GM18868 (cell line): ENCODE measurements at regions not wholly inside any gene's neighbourhood (a gene's known extent, or its start where the extent isn't known, plus 50 kb on each side); places are given as distances from the start of the nearest gene placed in this dataset.

Source experiments
- ATAC-seq: cut with Tn5 transposase; IDR thresholded peaks from one replicate; pipeline ENCODE4 v1.9.1; 2021; ENCODE audit warnings: mild to moderate bottlenecking, moderate library complexity; ENCODE audit not compliant: unreplicated experiment

DNA sequence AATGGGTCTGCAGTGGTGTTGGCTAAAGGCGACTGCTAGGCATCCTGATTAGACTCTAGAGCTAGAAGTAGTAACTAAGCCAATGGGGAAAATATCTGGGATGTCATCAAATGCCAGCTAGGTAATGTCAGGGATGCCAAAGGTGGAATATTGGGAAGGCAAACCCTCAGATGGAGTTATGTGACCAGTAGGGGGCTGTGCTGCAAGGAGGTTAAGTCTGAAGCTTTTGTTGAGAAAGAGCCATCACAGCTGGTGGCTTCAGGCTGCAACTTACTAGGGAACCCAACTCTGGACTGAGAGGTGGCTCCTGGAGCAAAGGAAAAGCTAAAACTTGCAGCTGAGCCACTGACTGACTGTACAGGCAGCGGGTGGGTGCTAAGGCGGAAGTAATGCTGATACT is 576.9 kb upstream of the GHITM start:
- no peak for ATAC-seq

DNA sequence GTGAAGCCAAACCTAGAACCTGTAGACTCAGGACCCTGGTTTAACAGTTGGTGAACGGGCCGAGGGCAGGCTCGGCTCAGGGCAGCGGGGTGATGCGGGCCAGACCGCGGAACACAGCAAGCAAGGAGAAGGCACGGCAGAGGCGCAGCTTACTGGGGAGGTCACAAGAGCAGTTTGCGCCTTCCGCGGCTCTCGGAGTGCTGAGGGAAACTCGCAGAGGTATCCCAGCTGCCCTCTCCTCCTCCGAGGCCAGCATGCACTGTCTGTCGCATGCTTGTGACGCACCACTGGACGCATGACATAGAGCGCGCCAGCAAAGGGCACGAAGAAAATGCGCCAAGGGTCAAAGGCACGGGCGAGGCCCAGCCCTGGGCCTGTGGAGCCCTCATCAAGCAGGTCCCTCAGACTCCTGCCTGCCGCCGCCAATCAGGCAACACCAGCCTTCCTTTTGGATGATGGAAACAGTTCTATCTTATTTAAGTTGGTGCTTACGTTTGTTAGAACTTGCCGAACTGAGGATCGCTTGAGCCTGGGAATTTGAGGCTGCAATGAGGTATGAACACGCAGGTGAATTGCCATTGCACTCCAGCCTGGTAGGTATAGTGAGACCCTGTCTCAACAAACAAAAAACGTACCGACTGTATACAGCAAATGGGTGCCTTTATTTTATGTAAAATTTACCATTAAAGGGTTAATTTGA is 574.3 kb upstream of the GHITM start:
- ATAC-seq, result no peak

DNA sequence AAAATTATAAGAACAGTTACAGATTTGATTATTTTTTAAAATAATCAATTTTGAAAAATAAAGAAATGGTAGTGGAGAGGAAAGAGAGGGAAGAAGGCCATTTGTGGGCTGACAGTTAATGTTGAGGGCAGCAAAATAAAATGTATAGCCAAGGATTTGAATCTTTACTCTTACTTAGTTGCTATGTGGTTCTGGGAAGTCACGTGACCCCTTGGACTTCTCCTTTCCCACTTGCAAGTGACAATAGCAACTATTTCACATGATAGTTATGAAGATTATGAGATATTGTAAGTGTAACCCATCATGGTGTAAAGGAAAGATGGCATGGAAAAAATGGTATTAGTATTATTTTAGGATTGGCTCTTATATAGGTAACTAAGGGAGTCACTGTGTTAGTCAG is 567.3 kb upstream of the GHITM start:
- no peak for ATAC-seq

DNA sequence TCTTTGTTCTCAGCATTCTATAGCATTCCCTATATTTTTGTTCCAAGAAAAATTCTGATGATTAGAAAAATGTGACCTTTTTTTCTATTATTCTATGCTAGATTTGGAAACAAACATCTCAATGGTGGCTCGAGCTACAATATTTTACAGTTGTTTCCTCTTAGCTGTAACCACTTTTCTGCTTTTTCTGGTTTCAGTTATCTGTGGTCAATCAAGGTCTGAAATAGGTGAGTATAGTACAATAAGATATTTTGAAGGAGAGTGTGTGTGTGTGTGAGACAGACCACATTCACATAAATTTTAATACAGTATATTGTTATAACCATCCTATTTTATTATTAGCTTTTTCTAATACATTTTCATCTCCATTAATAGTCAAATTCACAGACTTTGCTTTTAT is 564.5 kb upstream of the GHITM start:
- ATAC-seq, result no peak

DNA sequence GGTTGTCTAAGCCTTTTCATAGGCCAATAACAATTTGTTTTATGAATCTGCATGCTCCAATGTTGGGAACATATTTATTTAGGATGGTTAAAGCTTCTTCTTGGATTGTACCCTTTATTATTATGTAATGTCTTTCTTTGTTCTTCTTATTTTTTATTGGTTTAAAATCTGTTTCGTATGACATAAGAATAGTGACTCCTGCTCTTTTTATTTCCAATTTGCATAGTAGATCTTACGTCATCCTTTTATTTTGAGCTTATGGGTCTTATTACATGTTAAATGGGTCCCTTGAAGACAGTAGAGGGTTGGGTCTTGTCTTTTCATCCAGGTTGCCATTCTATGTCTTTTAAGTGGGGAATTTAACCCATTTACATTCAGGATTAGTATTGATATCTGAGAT is 561.9 kb upstream of the GHITM start:
- no peak for ATAC-seq

DNA sequence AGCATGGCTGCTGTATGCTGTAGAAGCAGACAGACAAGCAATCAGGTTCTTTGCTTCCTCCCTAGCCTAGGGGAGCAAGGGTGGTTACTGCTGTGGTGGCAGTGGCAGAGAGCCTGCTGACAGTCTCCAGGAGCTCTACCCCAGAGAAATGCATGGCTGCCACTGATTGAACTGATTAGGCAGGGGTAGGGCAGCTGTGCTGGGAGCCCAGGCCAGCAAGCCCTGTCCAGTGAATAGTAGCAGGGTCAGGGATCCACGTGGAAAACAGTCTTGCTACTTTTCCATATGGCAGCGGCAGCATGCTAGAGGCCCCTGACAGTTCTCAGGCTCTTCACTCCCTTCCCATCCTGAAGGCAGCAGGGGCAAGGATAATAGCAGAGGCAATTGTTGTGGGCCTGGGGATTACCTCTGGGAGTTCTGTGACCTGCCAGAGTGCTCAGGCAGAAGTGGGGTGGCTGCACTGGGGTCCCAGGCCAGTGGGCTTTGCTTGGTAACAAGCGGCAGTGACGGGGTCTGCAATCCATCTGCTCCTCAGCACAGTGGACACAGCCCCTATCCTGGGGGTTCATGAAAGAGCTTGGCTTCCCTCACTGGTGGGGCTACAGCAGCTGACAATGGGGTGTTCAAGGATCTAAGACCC is 558.8 kb upstream of the GHITM start:
- no peak for ATAC-seq

DNA sequence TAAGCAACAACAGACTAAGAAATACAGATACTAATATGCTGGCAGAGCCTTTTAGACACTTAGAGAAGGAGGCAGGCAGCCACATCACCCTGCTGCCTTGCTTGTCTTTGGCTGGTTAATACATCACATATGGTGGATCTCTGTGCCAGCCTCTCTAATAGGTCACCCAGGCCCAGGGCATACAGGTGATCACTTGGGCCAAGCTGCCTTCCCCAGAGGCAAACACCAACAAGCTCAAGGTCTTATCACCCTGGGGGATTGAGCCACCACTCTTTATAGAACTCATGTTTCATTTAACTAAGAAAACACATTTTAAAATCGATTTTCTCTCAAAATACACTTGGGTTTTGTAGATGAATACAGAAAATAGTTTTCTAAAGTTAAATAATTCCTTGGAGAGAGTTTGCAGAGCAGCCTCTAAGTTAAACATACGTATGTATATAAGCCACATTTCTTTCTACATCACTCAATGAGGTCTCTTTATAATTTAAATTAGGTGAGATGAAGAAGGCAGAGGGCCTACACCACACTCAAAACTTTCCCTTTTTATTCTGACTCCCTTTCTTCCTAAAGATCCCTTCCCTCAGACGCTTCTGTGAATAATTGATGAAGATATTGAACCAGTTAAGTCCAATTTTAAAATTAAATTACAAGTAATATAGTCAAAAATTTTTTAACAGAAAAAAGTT is 556.8 kb upstream of the GHITM start:
- no peak for ATAC-seq

DNA sequence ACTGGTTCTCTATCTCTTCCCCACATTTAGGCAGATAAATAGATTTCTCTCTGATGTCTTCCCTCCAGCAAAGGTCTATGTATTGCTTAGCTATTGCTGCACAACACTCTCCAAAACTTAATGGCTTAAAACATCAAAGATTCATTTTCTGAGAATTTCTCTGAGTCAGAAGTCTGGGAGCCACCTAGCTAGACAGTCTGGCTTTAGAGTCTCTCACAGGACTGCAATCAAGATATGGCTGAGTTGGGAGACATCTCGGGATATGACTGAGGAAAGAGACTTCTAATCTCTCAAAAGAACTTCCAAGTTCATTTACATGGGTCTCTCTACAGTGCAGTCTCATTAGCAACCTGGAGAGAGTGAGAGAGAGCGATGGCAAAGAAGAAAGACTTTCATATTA is 553.6 kb upstream of the GHITM start:
- no peak for ATAC-seq

DNA sequence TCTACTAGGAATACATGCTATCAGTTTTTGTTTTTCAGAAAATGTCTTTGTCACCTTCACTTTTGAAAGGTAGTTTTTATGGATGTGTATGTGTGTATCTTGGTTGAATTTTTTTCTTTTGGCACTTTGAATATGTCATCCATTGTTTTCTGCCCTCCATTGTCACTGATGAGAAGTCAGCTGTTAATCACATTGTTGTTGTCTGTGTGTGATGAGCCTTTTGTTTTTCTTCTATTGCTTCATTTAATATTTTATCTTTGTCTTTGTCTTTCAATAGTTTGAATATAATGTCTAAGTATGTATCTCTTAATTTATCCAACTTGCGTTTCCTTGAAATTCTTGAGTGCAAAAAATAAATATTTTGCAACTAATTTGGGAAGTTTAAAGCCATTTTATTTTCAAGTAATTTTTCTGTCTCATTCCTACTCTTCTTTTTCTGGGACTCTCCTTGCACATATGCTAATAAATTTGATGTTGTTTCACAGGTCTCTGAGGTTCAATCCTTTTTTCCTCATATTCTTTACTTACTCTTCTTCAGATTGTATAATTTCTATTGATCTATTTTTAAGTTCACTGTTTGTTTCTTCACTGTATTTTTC is 546.9 kb upstream of the GHITM start:
- no peak for ATAC-seq

DNA sequence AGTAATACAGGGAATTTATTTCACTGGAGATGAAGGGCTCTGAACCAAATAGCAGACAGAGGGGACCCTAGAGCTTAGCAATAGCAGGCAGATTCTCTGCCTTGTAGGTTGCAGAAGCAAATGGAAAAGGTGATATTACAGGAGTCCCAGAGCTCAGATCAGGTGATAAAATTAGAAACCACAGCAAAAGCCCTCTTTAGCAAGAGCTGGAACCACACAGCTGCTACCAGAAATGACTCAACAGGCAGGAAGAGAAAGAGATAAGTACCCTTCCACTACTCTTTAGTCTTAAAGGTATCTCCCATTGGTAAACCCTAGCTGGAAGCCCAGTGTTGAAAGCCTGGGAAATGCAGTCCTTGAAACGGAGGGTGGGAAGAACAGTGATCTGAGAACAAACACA is 535.6 kb upstream of the GHITM start:
- peak; percentile 99 for ATAC-seq

DNA sequence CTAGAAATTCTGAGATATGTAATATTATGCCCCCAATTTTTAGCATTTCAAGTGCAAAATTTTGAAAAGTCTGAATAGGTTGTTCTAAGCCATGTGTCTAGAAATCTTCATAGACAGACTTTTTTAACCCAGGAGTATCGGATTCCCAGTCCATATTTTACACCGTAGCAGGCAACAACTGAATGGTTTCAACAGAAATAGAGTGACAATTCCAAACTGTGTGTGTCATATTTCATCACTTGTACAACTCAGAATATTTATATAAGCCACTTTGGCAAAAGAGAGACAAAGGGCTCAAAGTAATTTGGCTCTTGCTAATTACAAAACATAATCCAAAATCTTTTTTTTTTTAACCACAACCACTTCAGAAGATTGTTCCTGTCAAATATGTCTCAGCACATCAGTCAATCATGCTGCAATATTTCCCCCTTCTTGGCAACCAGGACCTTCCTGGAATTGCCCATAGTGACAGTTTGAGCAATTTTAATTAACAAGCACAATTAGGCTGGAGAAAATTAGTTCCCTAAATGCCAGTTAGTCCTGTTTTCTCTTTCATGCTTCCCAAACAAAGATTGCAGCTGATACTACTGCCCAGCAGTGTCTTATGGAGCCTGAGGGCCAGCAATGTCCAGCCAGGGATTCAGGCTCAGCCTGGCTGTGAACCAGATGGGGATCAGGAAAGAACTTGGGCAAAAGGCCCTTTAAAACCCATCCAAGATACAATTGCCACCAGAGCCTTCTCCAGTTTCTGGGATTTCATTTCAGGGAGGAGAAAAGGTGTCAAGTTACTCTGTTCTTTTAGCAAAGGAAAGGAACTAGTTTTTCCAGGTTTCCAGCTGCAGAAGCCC is 533.3 kb upstream of the GHITM start:
- ATAC-seq, result no peak

DNA sequence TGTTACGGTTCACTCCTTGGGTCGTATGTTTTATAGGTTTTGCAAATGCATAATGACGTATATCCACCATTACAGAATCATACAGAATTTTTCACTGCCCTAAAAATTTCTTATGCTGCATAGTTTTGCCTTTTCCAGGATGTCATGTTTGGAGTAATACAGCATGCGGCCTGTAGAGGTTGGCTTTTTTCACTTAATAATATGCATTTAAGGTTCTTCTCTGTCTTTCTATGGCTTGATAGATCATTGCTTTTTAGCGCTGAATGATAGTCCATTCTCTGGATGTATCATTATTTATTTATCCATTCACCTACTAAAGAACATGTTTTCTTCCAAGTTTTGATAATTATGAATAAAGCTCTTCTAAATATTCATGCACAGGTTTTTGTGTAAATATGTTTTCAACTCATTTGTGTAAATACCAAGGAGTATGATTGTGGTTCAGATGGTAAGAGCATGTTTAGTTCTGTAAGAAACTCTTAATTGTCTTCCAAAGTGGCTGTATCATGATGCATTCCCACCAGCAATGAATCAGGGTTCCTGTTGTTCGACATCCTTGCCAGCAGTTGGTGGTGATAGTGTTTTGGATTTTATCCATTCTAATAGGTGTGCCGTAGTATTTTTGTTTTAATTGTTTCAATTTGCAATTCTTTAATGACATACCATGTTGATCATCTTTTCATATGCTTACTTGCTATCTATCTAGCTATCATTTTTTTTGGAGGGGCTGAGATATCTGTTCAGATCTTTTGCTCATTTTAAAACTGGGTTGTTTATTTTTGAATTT is 531.2 kb upstream of the GHITM start:
- no peak for ATAC-seq

DNA sequence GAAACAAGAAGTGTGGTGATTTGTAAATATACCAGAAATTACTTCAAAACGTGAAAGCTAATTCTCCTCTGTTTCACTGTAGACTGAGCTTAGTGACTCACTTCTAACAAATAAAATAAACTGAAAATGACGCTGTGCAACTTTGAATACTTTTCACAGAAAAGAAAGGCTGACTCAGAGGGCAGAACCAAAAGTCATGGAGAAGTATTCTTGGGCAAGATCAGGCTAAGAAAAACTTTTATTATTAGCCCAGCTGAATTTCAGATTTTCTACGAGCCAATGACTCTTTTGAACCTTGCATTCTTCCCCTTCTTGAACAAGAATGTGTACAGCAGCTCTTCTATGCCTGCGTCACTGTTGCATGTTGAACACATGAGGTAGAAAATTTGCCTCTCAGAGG is 527.3 kb upstream of the GHITM start:
- ATAC-seq, result no peak

DNA sequence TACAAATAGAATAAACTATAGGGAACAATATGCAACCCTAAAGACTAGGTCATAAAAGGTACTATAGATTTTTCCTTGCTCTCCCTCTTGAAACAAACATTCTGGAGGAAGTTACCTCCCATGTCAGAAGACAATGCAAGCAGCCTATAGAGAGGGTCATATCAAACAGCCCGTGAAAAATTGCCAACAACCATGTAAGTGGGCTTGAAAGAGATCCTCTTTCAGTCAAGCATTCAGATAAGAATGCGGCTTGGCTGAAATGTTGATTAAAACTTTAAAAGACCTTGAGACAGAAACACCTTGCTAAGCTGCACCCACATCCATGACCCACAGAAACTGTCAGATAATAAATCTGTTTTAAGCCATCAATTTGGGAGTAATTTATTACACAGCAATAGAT is 526.6 kb upstream of the GHITM start:
- no peak for ATAC-seq

DNA sequence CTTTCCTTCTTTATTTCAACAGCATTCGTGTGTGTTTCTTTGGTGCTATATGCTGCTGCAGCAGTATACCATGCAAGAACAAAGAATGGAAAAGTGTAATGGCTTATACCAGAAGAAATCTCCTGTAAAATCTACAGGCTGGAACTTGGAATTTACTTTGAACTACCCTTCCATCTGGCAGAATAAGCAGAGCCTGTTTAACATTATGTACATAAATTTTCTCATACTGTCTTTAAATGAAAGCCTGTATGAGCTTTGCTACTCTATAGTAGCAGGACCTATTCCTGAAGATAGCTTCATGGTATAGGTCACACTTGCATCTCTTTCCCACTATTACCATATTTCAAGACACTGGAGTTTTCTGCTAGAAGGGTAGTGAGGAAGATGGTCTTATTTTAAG is 522.1 kb upstream of the GHITM start:
- ATAC-seq, result no peak

DNA sequence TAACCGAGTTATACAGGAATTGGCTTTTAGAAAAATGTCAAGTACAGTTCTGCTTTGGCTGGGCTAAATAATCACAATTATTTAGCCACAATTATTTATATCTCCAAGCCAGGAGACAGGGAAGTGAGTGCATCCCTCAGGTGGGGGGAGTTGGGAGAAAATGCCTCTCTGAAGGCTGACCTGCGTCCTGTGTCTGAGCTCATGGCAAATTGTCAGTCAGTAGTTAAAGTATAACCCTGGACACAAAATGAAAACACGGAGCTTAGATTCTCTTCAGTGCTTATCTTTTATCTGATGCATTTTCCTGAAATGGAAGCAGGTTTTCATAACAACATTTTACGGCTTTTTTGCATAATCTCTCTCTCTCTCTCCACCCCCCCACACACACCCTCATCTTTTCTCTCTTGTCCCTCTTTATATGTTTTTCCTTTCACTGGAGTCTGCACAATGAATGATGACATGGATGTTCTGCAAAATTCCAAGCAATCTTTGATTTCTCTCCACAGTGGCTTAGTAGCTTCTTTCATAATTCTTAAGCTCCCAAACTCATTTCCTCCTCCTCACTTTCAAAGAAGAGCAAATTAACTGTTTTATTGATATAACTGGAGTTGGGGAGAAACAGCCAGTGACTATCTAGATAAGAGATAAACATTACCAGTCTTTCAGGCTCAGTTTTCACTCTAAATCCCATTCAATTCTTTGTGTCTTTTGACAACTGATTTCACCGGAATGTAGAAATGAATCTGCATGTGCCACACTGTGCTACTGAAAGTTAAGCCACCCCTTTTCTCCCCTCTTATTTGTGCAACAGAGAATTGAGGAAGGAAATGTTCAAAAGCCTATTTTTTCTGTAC is 521.4 kb upstream of the GHITM start:
- ATAC-seq, result no peak

DNA sequence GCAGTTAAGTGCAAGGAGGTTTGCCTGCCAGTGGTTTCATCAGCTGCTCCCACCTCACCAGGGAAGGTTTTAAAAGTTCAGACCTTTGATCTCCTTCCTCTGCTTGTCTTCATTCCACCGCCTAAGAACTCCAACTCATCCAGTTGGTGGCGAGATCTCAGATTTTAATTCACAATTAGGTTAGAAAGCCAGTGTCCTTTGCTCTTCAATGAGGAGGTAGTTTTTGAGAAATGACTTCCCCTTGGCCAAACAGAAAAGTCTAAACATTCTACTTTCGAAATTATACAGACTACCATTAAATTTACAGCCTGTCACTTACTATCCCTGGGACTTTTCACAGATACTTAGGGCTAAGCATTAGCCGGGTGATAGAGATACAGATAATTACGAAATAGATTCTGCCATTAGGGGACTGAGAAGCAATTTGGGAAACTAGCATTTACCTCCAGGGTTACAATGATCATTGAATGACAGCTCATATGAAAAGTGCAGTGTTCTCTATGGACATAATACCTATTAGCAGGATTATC is 513.4 kb upstream of the GHITM start:
- ATAC-seq, result no peak

DNA sequence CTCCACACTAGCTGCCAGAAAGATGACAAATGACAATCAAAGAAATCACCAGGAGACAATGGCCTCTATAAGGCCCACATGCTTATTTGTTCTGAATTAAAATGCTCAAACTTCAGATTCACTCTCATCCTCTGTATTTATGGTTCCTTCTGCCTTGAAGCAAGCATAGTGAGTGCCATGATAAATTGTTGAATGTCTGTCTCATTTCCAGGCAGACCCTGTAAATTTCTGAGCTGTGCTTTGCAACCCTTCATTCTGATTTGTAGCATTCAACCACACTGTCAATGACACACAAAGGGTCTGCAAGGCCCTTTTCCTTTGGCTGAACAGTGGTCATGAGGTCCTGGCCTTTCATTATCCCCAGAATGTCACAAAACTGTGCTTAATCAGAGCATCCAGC is 506.6 kb upstream of the GHITM start:
- no peak for ATAC-seq

DNA sequence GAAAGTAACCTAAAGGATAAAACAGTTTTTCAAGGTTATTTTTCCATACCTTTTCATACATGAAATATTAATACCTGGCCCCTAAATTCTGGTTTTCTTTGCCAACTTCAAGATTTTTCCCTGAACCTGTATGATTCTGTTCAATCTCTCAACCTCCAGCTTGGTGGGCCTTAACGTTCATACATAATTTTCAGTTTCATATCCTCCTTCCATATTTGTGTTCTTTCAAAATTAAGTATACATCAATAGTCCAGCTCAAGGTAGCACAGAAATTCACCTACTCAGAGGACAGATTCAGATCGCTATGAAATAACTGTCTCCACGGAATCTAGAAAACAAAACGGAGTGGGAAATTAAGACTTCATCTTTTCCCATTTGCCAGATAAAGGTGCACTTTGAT is 505.8 kb upstream of the GHITM start:
- ATAC-seq, result peak; percentile 56
